GM12874 (cell line): ENCODE measurements at regions not wholly inside any gene's neighbourhood (a gene's known extent, or its start where the extent isn't known, plus 50 kb on each side); places are given as distances from the start of the nearest gene placed in this dataset.

Experiments used
- TF ChIP-seq, protein P1 (sequence below): IDR thresholded peaks from 2 replicates; pipeline ENCODE4 v1.5.1; 2011; ENCODE audit warnings: low read depth, mild to moderate bottlenecking, control low read depth, low read length, moderate library complexity; ENCODE audit not compliant: insufficient read depth

GRCh38 chrX:110941906-110942305 lies 146.3 kb upstream of the CHRDL1 start:
- TF ChIP-seq, protein P1, sequence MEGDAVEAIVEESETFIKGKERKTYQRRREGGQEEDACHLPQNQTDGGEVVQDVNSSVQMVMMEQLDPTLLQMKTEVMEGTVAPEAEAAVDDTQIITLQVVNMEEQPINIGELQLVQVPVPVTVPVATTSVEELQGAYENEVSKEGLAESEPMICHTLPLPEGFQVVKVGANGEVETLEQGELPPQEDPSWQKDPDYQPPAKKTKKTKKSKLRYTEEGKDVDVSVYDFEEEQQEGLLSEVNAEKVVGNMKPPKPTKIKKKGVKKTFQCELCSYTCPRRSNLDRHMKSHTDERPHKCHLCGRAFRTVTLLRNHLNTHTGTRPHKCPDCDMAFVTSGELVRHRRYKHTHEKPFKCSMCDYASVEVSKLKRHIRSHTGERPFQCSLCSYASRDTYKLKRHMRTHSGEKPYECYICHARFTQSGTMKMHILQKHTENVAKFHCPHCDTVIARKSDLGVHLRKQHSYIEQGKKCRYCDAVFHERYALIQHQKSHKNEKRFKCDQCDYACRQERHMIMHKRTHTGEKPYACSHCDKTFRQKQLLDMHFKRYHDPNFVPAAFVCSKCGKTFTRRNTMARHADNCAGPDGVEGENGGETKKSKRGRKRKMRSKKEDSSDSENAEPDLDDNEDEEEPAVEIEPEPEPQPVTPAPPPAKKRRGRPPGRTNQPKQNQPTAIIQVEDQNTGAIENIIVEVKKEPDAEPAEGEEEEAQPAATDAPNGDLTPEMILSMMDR, result no peak

DNA sequence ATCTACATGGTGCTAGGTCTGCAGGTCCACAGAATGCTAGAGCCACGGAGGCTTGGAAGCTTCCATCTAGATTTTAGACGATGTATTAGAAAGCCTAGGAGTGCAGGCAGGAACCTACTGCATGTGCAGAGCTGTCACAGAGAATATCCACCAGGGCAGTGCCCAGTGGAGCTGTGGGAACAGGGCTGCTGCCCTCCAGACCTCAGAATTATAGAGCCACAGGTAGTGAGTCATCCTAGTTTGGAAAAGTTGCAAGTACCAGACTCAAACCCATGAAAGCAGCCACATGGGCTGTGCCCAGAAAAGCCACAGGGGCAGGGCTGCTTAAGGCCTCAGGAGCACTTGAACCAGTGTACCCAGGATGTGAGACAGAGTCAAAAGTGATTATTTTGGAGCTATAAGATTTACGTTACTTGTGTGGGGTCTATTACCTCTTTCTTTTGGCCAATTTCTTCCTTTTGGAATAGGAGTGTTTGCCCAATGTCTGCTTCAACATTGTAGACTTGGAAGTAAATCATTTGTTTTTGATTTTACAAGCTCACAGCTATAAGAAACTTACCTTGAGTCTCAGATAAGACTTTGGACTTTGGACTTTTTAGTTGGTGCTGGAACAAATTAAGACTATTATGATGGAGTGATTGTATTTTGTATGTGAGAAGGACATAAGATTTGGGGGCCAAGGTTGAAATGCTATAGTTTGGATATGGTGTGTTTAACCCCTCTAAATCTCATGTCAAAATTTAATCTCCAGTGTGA lies 143.5 kb upstream of the CHRDL1 start:
- TF ChIP-seq, protein P1, result no peak

- TF ChIP-seq, protein P1, result no peak
Measured at GRCh38 chrX:110924871-110925270, 129.3 kb upstream of the CHRDL1 start.

- TF ChIP-seq, protein P1, result no peak
Measured at GRCh38 chrX:110920991-110921390, 125.4 kb upstream of the CHRDL1 start.

DNA sequence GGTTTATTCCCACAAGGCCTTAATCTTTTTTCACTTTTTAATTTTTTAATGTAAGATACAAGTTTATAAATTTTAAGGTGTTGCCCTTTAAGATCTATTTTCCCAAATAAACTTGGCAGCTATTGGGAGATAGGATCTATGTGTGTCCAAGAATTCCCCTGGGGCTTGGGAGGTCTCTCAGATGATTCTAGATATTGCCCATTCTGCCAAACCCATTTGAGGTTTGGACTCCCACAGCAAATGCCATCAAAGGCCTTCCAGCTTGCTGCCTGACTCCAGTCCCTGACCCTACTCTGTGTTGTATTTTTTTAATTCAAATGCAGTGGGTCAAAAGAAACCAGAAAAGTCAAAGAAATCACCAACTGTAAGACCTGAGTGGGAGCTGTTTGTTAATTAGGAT lies 120.0 kb upstream of the CHRDL1 start:
- TF ChIP-seq, protein P1, result no peak

GRCh38 chrX:110915111-110915510 lies 119.5 kb upstream of the CHRDL1 start:
- TF ChIP-seq, protein P1, result no peak

DNA sequence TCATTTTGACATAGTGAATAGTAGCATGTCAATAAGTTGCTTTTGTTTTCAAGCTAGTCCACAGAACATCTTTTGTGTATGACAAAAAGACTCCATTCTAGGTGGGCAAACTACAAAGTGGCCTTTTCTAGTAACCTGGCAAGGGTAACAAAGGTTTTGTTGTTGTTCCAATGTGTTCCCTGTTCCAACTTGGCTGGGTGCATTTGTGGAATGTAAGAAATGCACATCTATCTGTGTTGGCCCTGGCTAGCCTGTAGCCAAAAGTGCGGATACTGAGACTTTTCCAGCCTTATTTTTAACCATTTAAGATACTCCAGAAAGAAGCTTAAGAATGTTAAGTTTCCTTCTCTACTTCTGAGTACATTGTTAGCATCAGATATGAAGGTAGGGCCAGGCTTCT lies 118.7 kb upstream of the CHRDL1 start:
- TF ChIP-seq, protein P1, result no peak
